ENCODE measurements at regions not wholly inside any gene's neighbourhood (a gene's known extent, or its start where the extent isn't known, plus 50 kb on each side); places are given as distances from the start of the nearest gene placed in this dataset.

GRCh38 chr5:155929112-155929511, 397.9 kb upstream of the SGCD start:
- DNase-seq (ENCODE audit: low spot score) = no peak
- Histone ChIP-seq H3K36me3 (ENCODE audit: control insufficient read depth in 4 of 4, insufficient read depth in 3 of 4, low read depth in 1 of 4, low read length in 3 of 4) (no peaks in the 10 kb centered on the region), H3K27me3 (ENCODE audit: control insufficient read depth in 4 of 4, insufficient read depth in 4 of 4, low read length in 3 of 4) (peaks cover 0 to 7% (median 0%) of the 10 kb centered on the region in 4 donors), H3K4me3 (ENCODE audit: low read depth in 1 of 3, low read length in 3 of 3) (no peak overlapping the region), H3K9me3 (ENCODE audit: control insufficient read depth in 4 of 4, low read length in 3 of 4) (no peaks in the 10 kb centered on the region), H3K27ac (ENCODE audit: low read depth in 1 of 2, low read length in 2 of 2) (no peak overlapping the region), H3K9ac (ENCODE audit: low read depth in 1 of 2, low read length in 2 of 2) (no peak overlapping the region), H3K4me1 (ENCODE audit: control insufficient read depth in 4 of 4, insufficient read depth in 4 of 4, low read length in 3 of 4) (no peaks in the 10 kb centered on the region)
- 71% methylated on average over 2 of the region's 2 CpGs for WGBS
- TF ChIP-seq HNF4G (IDR thresholded peaks at IDR 0.05) (no peak), RXRA (IDR thresholded peaks at IDR 0.05) (no peak), YY1 (IDR thresholded peaks at IDR 0.05) (no peak), RAD21 (IDR thresholded peaks at IDR 0.05) (no peak), FOXA2 (IDR thresholded peaks at IDR 0.05) (no peak), REST (IDR thresholded peaks at IDR 0.05) (no peak)

- Histone ChIP-seq H3K27me3 (ENCODE audit: control insufficient read depth in 4 of 4, insufficient read depth in 4 of 4, low read length in 3 of 4) (peaks cover 0 to 10% (median 0%) of the 10 kb centered on the region in 4 donors), H3K9ac (ENCODE audit: low read depth in 1 of 2, low read length in 2 of 2) (no peak overlapping the region), H3K27ac (ENCODE audit: low read depth in 1 of 2, low read length in 2 of 2) (no peak overlapping the region), H3K9me3 (ENCODE audit: control insufficient read depth in 4 of 4, low read length in 3 of 4) (no peaks in the 10 kb centered on the region), H3K36me3 (ENCODE audit: control insufficient read depth in 4 of 4, insufficient read depth in 3 of 4, low read depth in 1 of 4, low read length in 3 of 4) (no peaks in the 10 kb centered on the region), H3K4me1 (ENCODE audit: control insufficient read depth in 4 of 4, insufficient read depth in 4 of 4, low read length in 3 of 4) (no peaks in the 10 kb centered on the region), H3K4me3 (ENCODE audit: low read depth in 1 of 3, low read length in 3 of 3) (no peak overlapping the region)
- DNase-seq (ENCODE audit: low spot score) = no peak
- TF ChIP-seq TAF1 (conservative IDR thresholded peaks at IDR 0.05) (no peak), EGR1 (IDR thresholded peaks at IDR 0.05; ENCODE audit: low read depth in 2 of 2) (no peak), YY1 (IDR thresholded peaks at IDR 0.05) (no peak), HNF4A (conservative IDR thresholded peaks at IDR 0.05) (no peak), RAD21 (IDR thresholded peaks at IDR 0.05) (no peak), JUND (IDR thresholded peaks at IDR 0.05) (no peak), HNF4G (IDR thresholded peaks at IDR 0.05) (no peak), ATF3 (IDR thresholded peaks at IDR 0.05) (no peak), NR2F2 (IDR thresholded peaks at IDR 0.05) (no peak), FOXA1 (IDR thresholded peaks at IDR 0.05) (no peak), MAX (IDR thresholded peaks at IDR 0.05) (no peak), RXRA (IDR thresholded peaks at IDR 0.05) (no peak), SP1 (IDR thresholded peaks at IDR 0.05) (no peak), ZBTB33 (IDR thresholded peaks at IDR 0.05) (no peak), FOXA2 (IDR thresholded peaks at IDR 0.05) (no peak), GABPA (IDR thresholded peaks at IDR 0.05 in 1 of 2, conservative IDR thresholded peaks at IDR 0.05 in 1 of 2) (no peak), CTCF (IDR thresholded peaks at IDR 0.05; ENCODE audit: low read depth, low read length, missing input control) (no peak), REST (IDR thresholded peaks at IDR 0.05) (no peak)
- WGBS = 73% methylated on average over 1 of the region's 1 CpG
Measured at GRCh38 chr5:155934964-155935363, 392.0 kb upstream of the SGCD start.

Measured in liver (tissue), 8 donors.